T-helper 1 cell treated with Interleukin-12 subunit alpha and Interleukin-12 subunit beta and Interleukin-4 antibody, amounts not matched to agents 30 ng/mL and 1 ng/mL, for 36 hours (primary cell): ENCODE measurements at regions not wholly inside any gene's neighbourhood (a gene's known extent, or its start where the extent isn't known, plus 50 kb on each side); places are given as distances from the start of the nearest gene placed in this dataset.
"Not testable (repeated sequence)": the region's sequence is repeated elsewhere in the genome, so short reads cannot be mapped to it uniquely, and the experiment has no call there.

ENCODE experiments used
- intact Hi-C: fragments of 100-400 bp; cut with micrococcal nuclease; formaldehyde crosslinking; loops from one replicate; pipeline ENCODE4 v1.15.1; 2024

DNA sequence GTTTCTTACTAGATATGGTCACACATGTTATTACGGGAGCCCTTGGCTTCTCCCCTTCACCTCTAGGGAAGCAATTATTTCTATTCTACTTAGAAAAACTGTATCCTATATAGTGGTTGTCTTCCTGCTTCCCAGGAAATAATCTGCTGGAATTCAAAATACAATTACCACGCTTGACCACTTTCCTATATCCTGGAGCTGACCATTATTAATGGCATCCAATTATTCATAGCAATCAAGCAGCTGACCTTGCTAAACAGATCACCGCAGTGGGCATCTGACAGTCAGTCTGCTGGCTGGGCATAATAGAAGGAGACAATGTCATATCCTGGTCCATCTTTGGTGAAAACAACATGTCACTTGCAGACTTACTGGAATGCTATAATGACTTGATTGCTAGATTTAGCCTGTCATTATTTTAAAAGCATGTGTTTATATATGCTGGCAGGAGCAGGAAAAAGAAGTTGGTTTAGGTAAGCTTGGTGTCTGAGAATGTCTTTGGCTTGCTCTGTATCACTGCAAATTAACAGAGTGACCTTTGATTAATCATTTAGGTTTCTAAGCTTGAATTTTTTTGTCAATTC is 325.6 kb upstream of the FAM98A start:
- intact Hi-C loops: no loop called here

DNA sequence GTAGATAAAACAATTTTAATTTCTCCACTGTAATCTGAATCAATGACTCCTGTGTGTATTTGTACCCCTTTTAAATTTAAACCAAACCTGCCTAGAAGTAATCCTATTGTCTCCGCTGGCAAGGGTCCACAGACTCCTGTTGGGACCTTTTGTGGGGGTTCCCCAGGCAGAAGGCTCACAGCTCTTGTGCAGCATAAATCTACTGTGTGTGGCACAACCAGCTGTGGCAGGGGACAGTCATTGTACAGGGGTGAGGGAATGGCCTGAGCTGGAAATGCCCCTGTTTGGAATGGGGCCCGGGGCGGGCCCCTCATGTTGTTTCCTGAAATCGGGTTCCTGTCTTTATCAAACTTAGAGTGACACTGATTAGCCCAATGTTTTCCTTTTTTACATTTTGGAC is 318.2 kb upstream of the FAM98A start:
- intact Hi-C loops: no loop called here

DNA sequence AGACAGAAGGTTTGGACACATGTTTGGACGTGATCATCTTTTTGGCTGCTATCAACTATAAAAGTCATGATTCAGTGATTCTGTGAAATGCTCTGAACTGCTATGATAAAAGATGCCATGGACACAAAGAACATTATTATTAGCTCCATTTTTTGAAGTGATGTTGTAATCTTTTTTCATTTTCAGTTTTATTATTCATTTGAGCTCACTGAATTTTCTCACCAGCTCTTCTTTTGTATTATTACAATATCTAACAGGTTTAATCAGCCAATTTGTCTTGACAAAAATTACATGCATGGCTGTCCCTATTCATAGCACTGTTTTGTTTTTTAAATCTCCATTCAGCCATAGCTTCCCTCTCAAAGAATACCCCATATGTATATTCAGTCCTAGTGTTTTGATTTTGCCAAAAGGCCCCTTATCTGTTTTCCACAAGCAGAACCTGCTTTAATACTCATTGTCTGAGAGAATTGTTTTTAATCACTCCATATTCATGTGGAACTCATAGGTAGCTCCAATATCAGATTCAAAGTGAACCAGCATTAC is 314.0 kb upstream of the FAM98A start:
- intact Hi-C loops: no loop called here

DNA sequence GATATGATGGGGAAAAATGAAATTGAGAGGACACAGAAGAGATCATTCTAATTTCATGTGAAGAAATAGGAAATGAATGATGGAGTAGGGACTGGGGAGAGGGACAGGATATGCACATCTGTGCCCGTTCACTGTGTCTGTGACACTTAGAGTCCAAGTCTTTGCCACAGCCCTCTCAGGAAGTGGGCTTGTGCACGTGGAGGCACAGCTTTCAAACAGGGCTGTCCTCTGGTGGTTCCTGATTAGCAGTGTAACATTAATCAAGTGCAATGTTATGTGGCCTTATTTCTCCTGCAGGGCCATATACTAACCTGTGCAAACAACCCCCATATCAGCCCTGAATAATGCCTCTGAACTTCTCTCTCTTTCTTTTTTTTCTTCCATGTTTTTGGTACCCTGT is 312.2 kb upstream of the FAM98A start:
- intact Hi-C loops: no loop called here

DNA sequence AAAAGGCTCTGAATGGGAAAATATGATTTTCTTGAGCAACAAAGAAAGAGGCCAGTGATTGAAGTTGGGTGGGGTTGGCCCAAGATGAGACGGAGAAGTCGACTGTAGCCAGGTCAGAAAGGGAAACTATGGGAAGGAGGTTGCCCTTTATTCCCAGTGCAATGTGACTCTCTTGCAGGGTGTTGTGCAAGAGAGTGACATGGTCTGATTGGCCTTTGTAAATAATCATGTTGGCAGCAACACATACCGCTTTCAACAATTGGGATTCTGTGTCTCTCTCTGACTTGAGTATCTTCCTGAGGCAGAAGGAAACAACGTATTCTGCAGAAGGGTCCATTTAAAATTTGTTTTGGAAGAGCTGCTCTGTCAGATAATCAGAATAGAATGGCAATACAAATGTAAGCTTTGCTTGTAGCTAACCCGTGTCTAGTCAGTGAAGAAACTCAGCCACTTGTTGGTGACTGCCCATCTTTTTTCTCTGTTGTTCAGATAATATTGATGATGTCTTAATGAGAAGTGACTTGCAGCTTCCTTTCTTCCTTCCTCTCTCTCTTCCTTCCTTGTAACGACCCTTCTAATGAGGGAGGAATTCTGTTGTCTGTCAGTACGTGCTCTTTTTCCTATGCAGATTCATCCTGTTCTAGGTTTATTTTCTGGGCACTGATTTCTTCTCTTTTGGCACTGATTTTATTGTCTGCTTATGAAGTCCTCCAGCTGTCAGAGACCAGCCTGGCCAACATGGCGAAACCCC is 311.0 kb upstream of the FAM98A start:
- intact Hi-C loops: no loop called here

DNA sequence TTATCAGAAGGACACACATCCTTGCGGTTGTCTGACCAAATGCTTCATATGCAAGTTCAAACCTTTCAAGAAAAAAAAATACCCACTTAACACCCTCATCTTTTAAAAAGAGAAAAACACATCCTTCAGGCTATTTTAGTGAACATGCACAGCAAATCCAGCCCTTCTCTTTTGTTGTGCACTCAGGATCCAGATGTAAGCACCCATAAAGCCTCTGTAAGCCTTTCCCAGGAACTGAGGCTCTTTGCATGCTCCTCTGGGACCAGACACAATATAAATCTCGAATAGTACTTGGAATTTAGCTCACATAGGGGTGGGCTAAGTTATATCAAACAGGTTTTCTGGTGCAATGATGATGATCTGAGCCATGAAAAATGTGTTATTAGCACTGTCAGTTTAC is 308.8 kb upstream of the FAM98A start:
- intact Hi-C loops: no loop called here

DNA sequence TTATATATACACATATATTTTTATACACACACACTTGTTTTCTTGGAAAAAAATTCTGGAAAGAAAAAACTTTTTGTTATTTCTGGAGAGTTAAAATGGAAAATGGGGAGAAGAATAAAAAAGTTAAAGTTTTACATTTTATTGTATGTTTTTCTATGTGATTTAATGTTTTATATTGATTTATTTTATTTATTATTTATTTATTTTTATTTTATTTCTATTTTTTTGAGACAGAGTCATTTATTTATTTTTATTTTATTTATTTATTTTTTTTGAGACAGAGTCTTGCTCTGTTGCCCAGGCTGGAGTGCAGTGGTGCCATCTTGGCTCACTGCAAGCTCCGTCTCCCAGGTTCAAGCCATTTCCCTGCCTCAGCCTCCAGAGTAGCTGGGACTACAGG is 307.0 kb upstream of the FAM98A start:
- intact Hi-C loops: not testable (repeated sequence)

DNA sequence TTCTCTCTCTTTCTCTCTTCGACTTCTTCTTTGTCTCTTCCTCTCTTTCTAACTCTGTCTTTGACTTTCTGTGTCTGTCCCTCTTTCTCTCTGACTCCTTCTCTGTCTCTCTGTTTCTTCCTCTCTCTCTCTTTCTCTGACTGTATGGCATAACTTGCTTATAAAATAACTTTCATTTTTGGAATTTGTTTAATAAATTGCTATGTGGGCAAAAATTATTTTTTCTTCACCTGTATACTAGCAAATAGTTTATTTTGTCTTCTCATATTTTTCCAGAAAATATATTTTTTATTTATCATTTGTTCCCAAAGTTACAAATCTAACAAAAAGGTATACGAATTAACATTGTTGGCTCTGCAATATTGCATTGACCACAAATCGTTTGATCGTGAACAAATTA is 305.7 kb upstream of the FAM98A start:
- intact Hi-C loops: no loop called here

DNA sequence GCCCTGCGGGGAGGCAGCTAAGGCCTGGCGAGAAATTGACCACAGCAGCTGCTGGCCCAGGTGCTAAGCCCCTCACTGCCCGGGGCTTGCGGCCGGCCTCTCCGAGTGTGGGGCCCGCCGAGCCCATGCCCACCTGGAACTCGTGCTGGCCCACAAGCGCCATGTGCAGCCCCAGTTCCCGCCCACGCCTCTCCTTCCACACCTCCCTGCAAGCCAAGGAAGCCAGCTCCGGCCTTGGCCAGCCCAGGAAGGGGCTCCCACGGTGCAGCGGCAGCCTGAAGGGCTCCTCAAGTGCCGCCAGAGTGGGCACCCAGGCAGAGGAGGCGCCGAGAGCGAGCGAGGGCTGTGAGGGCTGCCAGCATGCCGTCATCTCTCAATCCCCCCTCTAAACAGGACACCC is 304.6 kb upstream of the FAM98A start:
- intact Hi-C loops: no loop called here

DNA sequence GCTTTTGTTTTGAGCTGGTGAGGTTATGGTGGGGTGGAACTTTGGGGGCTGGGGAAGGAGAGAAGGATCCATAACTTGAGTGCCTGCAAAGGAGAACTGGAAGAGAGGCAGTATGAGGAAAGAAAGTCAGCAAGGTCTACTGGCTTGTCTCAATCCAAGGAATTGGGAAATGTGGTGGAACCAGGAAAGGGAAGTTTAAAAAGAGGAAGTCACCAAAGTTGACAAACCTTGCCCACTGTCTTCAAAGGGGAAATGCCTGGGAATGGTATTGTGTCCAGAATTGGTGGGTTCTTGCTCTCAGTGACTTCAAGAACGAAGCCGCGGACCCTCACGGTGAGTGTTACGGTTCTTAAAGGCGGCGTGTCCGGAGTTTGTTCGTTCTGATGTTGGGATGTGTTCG is 304.1 kb upstream of the FAM98A start:
- intact Hi-C loops: no loop called here

DNA sequence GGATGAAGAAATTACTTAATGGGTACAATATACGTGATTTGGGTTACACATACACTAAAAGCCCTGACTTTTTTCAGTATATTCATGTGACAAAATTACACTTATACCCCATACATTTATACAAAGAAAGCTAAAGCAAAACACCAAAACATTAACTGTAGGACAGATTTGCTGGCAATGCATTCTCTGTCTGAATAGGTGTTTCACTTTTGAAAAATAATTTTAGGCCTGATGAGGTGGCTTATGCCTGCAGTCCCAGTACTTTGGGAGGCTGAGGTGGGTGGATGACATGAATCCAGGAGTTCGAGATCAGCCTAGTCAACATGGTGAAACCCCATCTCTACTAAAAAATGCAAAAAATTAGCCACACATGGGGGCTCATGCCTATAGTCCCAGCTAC is 301.5 kb upstream of the FAM98A start:
- intact Hi-C loops: no loop called here

DNA sequence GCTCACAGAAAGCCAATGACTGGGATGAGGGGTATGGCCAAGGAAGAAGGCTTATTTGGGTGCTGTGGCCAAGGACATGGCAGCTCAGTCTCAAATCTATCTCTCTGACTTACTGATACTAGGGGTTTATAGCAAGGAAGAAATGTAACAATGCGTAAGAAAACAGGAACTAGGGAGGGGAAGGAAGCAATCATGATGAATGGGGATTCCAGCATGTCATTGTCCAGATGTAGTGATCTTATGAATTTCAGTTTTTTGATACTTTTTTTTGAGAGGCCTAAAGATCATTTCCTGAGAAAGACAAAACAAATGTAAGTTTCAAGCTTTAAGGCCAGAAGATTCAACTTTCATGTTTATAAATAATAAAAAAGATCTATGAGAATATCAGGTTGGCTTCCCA is 298.6 kb upstream of the FAM98A start:
- intact Hi-C loops: no loop called here

DNA sequence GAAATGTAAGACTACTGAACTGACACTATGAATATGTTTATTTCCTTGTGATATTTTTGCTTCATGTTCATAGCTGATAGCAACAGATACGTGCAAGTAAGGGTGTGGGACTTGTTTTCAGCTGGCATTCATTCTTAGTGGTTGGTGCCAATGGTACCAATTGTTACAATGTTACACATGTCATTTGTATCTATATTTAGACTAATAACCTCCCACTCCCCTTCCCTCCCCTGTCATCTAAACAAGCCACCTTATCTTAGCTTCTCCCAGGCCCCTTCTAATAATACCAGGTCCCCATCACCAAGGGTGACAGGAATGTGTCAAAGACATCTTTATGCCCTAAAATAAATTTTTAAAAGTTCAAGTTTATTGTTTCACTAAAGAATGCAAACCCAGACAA is 294.7 kb upstream of the FAM98A start:
- intact Hi-C loops: no loop called here

DNA sequence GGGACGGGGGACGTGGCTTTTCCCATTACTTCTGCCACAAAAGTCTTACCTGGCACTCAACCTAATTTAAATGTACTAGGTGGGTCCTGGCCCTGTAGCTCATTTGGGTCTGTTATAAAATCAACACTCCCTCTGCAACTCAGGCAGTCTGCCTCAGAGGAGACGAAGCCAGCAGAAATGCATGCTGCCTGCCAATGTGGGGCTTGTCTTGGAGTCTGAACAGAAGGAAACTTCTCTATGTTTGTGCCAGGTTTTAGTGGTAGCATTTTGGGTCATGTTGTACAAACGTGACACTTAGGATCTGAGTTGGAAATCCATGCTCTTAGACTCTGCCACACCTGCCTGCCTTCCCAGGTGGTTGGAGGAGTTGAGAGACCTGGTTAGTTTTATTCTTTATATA is 292.5 kb upstream of the FAM98A start:
- intact Hi-C loops: no loop called here

DNA sequence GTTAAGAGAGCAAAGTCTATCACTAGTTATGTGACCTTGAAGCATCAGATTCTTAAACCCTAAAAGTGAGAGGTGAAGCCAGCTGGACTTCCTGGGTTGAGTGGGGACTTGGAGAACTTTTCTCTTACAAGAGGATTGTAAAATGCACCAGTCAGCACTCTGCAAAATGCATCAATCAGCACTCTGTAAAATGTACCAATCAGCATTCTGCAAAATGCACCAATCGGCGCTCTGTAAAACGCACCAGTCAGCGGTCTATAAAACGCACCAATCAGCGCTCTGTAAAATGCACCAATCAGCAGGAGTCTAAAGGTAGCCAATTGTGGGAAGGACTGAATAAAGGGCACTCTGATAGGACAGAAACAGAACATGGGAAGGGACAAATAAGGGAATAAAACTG is 291.6 kb upstream of the FAM98A start:
- intact Hi-C loops: no loop called here

DNA sequence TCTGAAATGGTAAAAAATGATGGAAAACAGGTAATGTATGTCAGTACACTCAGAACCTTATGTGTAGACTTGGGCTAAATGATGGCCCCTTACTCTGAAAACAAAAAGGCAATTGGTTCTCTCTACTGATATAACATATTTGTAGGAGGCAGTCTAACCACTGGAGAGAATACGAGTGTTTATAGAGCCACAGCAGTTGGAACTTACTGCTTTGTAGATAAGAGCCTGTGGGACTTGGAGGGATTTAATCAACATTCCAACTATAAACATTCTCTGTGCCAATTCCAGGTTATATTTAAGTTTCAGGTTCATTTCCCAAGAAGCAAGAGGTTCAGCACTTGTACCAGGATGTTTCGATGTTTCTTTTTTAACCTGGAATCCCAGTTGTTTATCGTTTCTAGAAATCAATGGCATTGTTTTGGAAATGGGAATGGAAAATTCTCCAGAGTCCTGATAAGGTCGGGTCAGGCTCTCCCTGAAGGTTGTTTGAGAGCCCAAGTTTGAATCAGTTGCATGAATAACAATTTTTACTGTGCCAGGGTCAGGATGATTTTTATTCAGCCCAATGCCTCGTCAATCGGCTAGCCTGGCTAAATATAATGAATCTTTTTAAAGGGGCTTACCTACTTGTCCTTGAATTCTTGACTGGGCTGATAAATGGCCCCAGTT is 278.4 kb upstream of the FAM98A start:
- intact Hi-C loops: no loop called here

DNA sequence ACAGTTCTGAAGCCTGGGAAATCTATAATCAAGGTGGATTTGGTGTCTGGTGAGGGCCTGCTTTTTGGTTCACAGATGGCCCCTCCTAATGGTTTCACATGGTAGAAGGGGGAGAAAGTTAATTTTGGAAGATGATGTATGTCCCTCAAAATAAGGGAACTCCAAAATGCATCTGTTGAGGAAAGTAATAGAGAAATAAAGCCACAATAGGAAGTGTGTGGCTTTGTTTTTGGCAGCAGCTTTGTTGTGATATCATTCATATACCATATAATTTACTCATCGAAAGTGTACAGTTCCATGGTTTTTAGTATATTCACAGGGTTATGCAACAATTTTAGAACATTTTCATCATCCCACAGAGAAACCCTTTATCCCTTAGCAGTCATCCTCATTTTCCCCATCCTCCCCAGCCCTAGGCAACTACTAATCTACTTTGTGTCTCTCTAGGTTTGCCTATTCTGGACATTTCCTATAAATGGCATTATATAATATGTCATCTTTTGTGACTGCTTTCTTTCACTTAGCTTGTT is 274.0 kb upstream of the FAM98A start:
- intact Hi-C loops: no loop called here

DNA sequence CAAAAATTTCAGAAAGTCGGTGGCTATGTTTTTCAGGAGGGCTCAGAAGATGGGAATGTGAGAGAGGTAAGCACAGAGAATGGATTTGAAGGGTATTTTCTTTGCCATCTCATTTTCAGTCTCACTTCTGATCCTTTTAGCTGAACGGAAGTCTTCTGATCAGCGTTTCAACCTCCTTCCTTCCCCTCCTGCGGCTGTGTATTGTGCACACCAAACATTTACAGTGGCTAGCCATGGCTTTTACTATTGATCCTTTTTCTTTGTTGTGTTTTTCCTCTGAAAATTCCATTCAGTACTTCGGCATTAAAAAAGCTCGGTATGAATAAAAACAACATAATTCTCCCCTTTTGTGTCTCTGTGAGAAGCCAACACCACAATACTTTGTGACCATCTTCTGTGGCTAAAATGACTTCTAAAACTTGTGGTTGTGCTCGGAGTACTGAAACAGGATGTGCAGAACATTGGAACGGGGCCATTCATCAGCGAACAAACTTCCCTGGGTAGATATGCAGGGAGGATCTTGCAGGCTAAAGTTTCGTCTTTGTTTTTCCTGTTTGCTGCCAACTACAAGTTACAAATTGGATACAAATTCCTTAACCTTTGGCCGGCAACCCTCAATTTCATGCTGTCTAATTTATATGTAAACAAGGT is 260.8 kb upstream of the FAM98A start:
- intact Hi-C loops: no loop called here

DNA sequence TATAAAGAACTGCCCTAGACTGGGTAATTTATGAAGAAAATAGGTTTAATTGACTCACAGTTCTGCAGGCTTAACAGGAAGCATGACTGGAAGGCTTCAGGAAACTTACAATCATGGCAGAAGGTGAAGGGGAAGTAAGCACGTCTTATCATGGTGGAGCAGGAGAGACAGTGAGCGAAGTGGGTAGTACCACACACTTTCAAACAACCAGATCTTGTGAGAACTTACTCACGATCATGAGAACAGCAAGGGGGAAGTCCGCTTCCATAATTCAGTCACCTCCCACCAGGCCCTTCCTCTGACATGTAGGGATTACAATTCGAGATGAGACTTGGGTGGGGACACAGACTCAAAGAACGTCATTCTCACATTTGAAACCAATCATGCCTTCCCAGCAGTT is 260.1 kb upstream of the FAM98A start:
- intact Hi-C loops: no loop called here

DNA sequence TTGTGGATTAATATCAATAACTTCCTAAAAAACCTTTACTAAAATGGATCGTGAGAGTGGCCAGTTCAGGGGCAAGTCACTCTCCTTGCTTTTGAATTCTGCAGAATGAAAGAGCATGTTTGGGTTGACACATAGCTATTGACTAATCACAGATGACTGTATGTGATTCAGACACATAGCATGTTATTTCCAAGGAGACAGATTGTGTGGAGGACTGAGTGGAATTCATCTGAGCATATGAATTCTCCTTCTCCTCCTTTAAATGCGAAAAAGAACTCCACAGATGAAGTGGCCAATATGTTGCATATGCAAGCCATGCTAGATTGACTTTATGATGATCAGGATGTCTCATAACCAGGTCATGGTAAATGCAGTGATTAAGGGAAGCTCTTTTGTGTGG is 249.4 kb upstream of the FAM98A start:
- intact Hi-C loops: no loop called here

DNA sequence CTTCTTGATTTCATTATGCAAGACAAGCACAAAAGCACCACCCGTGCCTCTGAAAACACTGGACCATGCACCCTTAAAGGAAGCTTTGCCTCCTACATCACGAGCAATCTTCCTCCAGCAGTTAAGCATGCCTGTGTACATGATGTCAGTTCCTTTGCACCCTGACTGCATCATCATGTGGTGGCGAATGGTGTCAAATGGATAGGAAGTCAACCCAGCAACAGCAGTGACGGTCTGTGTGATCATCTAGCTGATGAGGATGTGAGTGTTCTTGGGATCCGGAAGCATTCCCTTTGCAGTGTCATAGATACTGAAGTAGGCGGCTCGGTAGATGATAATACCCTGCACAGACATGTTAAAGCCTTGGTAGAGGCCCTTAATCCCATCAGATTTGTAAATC is 240.7 kb upstream of the FAM98A start:
- intact Hi-C loops: no loop called here

DNA sequence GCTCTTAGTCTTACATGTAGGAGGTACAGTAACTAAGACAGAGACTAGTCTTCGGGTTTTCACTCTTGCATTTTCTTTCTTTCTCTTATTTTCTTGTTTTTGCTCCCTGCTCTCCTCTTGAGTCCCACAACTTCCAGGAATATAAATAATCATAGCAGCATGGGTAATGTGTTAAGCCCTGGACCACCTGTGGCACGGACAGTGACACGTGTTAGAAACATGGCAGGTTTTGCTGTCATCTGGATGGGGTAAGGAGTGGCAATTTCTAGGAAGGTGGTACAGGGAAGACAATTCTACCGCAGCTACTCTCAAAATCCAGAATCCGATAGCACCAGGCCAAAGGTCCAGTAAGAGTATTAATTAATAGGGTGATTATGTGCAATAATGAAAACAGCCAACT is 237.5 kb upstream of the FAM98A start:
- intact Hi-C loops: no loop called here
